Keratinocyte (primary cell): ENCODE measurements at regions not wholly inside any gene's neighbourhood (a gene's known extent, or its start where the extent isn't known, plus 50 kb on each side); places are given as distances from the start of the nearest gene placed in this dataset.

Experiments used
- CTCF ChIP-seq, 3 experiments: IDR thresholded peaks in 1 of 3; conservative IDR thresholded peaks in 1 of 3; optimal IDR thresholded peaks in 1 of 3; 2 replicates in 2 of 3; 3 replicates in 1 of 3; pipeline versions ENCODE3 to v1.5.1; 2011; ENCODE audit warnings: low read length in 3 of 3, mild to moderate bottlenecking in 3 of 3, moderate library complexity in 2 of 3, control low read depth in 1 of 3, inconsistent platforms in 1 of 3; ENCODE audit not compliant: insufficient read depth in 2 of 3; ENCODE audit errors: extremely low read depth in 1 of 3
- EZH2 ChIP-seq: IDR thresholded peaks from one replicate; pipeline ENCODE4 v1.6.1; 2012; ENCODE audit warnings: inconsistent platforms, mild to moderate bottlenecking, low read length, moderate library complexity

GRCh38 chr21:31497914-31498313 lies 153.9 kb upstream of the TIAM1 start:
- no peak for TF ChIP-seq CTCF (optimal IDR thresholded peaks at IDR 0.05 in 1 of 3, IDR thresholded peaks at IDR 0.05 in 1 of 3, conservative IDR thresholded peaks at IDR 0.05 in 1 of 3; ENCODE audit: extremely low read depth in 1 of 3, insufficient read depth in 2 of 3, low read length in 3 of 3)
- TF ChIP-seq EZH2: no peak
